CD4-positive, alpha-beta T cell (primary cell): ENCODE measurements at regions not wholly inside any gene's neighbourhood (a gene's known extent, or its start where the extent isn't known, plus 50 kb on each side); places are given as distances from the start of the nearest gene placed in this dataset.

Experiments
- ATAC-seq: fragments of 200-7000 bp; cut with Tn5 transposase; one replicate; pipeline ENCODE4 v1.10.0; 2022; ENCODE audit warnings: mild to moderate bottlenecking; ENCODE audit not compliant: poor library complexity
- CTCF ChIA-PET: fragments of 350-600 bp; sonication (Branson Sonifier 250); formaldehyde crosslinking; loops from one replicate; lab custom pipeline; 2021; ENCODE audit warnings: antibody characterized with exemption, inconsistent platforms; lab: Charles Lee
- POLR2A ChIA-PET: fragments of 350-600 bp; sonication (Branson Sonifier 250); formaldehyde crosslinking; loops from one replicate; lab custom pipeline; 2021; ENCODE audit warnings: antibody characterized with exemption, inconsistent platforms; lab: Charles Lee
- DNase-seq, 14 experiments: peaks; one replicate each; pipeline ENCODE4 v3.0.0-alpha.2; 2013 to 2020; ENCODE audit warnings: mixed read lengths in 2 of 14
- H3K27ac ChIP-seq, 2 donors: one replicate each; pipeline versions ENCODE4 v1.5.1 to v1.7.0; 2013; ENCODE audit warnings: low read length in 2 of 2, low read depth in 1 of 2, mild to moderate bottlenecking in 1 of 2
- H3K27me3 ChIP-seq, 2 experiments: 1 replicate in 1 of 2; 2 replicates in 1 of 2; pipeline versions ENCODE4 v1.6.1 to v1.7.0; 2013; ENCODE audit warnings: low read length in 2 of 2, control low read depth in 1 of 2, mild to moderate bottlenecking in 1 of 2, moderate library complexity in 1 of 2; ENCODE audit not compliant: insufficient read depth in 2 of 2, control insufficient read depth in 1 of 2
- H3K36me3 ChIP-seq: one replicate; pipeline ENCODE4 v1.6.1; 2013; ENCODE audit warnings: low read length, control low read depth; ENCODE audit not compliant: insufficient read depth
- H3K4me1 ChIP-seq: one replicate; pipeline ENCODE4 v1.6.1; 2013; ENCODE audit warnings: low read length, control low read depth; ENCODE audit not compliant: insufficient read depth
- H3K4me3 ChIP-seq: one replicate; pipeline ENCODE4 v1.5.1; 2013; ENCODE audit warnings: mild to moderate bottlenecking, low read length, moderate library complexity
- H3K9me3 ChIP-seq, 2 experiments: 1 replicate in 1 of 2; 2 replicates in 1 of 2; pipeline versions ENCODE4 v1.6.1 to v1.7.0; 2013; ENCODE audit warnings: low read length in 2 of 2, mild to moderate bottlenecking in 2 of 2, control low read depth in 1 of 2, moderate library complexity in 1 of 2; ENCODE audit not compliant: control insufficient read depth in 1 of 2, insufficient read depth in 1 of 2
- H3K27ac Mint-ChIP-seq: one replicate; pipeline ENCODE4 v1.8.0; 2020; ENCODE audit warnings: mixed read lengths
- H3K27me3 Mint-ChIP-seq: one replicate; pipeline ENCODE4 v1.8.0; 2021; ENCODE audit warnings: mixed read lengths
- H3K36me3 Mint-ChIP-seq: one replicate; pipeline ENCODE4 v1.8.0; 2021; ENCODE audit warnings: low read depth, mixed read lengths
- H3K4me1 Mint-ChIP-seq: one replicate; pipeline ENCODE4 v1.8.0; 2021; ENCODE audit warnings: low read depth, mixed read lengths
- H3K4me3 Mint-ChIP-seq: one replicate; pipeline ENCODE4 v1.8.0; 2020; ENCODE audit warnings: mild to moderate bottlenecking, mixed read lengths
- H3K9me3 Mint-ChIP-seq: one replicate; pipeline ENCODE4 v1.8.0; 2020; ENCODE audit warnings: mixed read lengths
- intact Hi-C, 2 experiments: fragments of 100-400 bp; cut with DNase I in 1 of 2; cut with micrococcal nuclease in 1 of 2; formaldehyde crosslinking; loops; one replicate each; pipeline versions ENCODE4 v1.15.1 to v1.9.0; 2023 to 2025; cut with DNase I, micrococcal nuclease
- TF ChIP-seq, protein P1 (sequence below): fragments of 200-600 bp; IDR thresholded peaks from one replicate; pipeline ENCODE4 v1.8.0; 2022; ENCODE audit warnings: antibody characterized with exemption, mild to moderate bottlenecking

DNA sequence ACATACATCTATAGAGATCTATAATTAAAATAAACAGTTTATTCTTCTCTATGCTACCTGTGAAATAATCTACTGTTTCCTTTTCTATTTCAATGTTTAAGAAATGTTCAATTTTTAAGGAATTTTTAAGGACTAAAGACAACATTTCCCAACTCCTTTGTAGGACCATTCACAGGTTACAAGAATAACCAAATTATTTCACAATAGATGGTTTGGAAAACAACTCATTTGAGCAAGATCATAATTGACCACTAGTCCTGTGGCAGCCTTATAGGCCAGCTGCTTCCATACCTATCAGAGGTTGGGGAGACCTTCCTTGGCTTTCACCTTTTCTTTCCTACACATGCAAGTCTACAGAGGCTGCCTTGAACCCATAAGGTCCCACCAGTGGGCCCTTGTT lies 193.7 kb downstream of the TTC39B start:
- Histone ChIP-seq H3K27ac (no peak overlapping the region), H3K36me3 (no peaks in the 10 kb centered on the region), H3K9me3 (no peaks in the 10 kb centered on the region), H3K27me3 (no peaks in the 10 kb centered on the region), H3K4me1 (no peaks in the 10 kb centered on the region), H3K4me3 (no peak overlapping the region)
- no peak overlapping the region for H3K4me3 Mint-ChIP-seq
- TF ChIP-seq, protein P1, sequence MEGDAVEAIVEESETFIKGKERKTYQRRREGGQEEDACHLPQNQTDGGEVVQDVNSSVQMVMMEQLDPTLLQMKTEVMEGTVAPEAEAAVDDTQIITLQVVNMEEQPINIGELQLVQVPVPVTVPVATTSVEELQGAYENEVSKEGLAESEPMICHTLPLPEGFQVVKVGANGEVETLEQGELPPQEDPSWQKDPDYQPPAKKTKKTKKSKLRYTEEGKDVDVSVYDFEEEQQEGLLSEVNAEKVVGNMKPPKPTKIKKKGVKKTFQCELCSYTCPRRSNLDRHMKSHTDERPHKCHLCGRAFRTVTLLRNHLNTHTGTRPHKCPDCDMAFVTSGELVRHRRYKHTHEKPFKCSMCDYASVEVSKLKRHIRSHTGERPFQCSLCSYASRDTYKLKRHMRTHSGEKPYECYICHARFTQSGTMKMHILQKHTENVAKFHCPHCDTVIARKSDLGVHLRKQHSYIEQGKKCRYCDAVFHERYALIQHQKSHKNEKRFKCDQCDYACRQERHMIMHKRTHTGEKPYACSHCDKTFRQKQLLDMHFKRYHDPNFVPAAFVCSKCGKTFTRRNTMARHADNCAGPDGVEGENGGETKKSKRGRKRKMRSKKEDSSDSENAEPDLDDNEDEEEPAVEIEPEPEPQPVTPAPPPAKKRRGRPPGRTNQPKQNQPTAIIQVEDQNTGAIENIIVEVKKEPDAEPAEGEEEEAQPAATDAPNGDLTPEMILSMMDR, result no peak
- H3K36me3 Mint-ChIP-seq, result no peaks in the 10 kb centered on the region
- H3K27me3 Mint-ChIP-seq, result peaks cover 5% of the 10 kb centered on the region
- DNase-seq (no peak), ATAC-seq (no peak)
- POLR2A ChIA-PET, result no interaction called here
- no peaks in the 10 kb centered on the region for H3K9me3 Mint-ChIP-seq
- H3K27ac Mint-ChIP-seq, result no peak overlapping the region
- CTCF ChIA-PET, result no interaction called here
- intact Hi-C loops, result no loop called here
- no peaks in the 10 kb centered on the region for H3K4me1 Mint-ChIP-seq

DNA sequence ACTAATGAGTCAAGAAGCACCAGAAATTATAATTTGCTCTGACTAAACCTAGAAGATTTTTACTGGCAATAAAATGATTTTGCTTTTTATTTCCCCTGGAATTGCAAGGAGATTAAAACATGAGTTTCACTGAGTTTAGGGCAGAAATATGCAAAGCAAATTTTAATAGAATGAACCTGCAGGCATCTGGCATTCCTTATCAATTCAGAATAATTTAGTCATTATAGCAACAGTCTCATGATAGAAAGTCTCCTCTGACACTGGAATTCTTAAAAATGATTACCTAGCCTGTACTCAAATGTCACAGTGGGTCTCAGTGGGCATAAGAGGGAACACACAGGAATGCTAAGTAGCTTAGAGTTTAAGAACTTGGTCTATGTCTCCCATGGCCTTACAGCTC lies 195.9 kb downstream of the TTC39B start:
- Mint-ChIP-seq H3K9me3 (no peaks in the 10 kb centered on the region), H3K27me3 (peaks cover 5% of the 10 kb centered on the region), H3K27ac (no peak overlapping the region), H3K36me3 (no peaks in the 10 kb centered on the region), H3K4me1 (no peaks in the 10 kb centered on the region), H3K4me3 (no peak overlapping the region)
- no peak overlapping the region for H3K27ac ChIP-seq
- no peak overlapping the region for H3K4me3 ChIP-seq
- intact Hi-C loops, result no loop called here
- no peaks in the 10 kb centered on the region for H3K9me3 ChIP-seq
- H3K36me3 ChIP-seq, result no peaks in the 10 kb centered on the region
- H3K4me1 ChIP-seq, result no peaks in the 10 kb centered on the region
- TF ChIP-seq, protein P1, result no peak
- ATAC-seq (no peak), DNase-seq (no peak)
- POLR2A ChIA-PET, result no interaction called here
- H3K27me3 ChIP-seq, result no peaks in the 10 kb centered on the region
- CTCF ChIA-PET, result interaction anchor here (1.1 kb wide), 1 partner anchor 24 kb away, joined by 3 read pairs; no protein-coding TSS in a partner anchor

DNA sequence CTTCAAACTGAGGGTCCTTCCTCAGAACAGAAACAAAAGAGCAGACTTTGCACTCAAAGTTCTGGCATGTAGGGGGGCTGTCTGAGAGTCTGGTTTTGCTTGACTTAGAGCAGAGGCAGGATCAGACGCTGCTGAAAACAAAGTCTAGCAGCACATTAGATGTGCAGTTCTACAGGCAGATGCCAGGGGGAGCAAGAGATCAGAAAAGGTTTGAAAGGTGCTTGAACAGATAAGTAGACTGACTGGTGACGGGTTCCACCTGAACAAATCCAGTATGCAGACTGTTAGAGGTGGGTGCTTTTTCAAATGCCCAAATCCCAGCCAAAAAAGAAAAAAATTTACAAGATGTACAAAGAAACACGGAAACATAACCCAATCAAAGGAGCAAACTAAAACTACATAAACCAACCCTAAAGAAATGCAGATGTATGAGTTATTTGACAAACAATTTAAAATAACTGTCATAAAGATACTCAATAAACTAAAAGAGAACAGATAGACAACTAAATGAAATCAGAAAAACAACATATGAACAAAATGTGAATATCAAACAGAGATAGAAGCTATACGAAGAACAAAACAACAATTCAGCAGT lies 194.7 kb upstream of the FREM1 start:
- Histone ChIP-seq H3K4me3 (no peak overlapping the region), H3K27ac (no peak overlapping the region), H3K9me3 (no peaks in the 10 kb centered on the region), H3K36me3 (no peaks in the 10 kb centered on the region), H3K27me3 (no peaks in the 10 kb centered on the region), H3K4me1 (no peaks in the 10 kb centered on the region)
- peaks cover 4% of the 10 kb centered on the region for H3K27me3 Mint-ChIP-seq
- intact Hi-C loops, result loop anchor here (1.0 to 10.0 kb wide), 4 partner anchors 30 to 502 kb away; no protein-coding TSS in a partner anchor
- H3K4me3 Mint-ChIP-seq, result no peak overlapping the region
- H3K27ac Mint-ChIP-seq, result no peak overlapping the region
- DNase-seq (peak in 12 of 14 experiments; percentile 3 to 67 (median 22)), ATAC-seq (peak; percentile 93)
- TF ChIP-seq, protein P1, result peak; percentile 89
- no peaks in the 10 kb centered on the region for H3K9me3 Mint-ChIP-seq
- ChIA-PET POLR2A (no interaction called here), CTCF (no interaction called here)
- no peaks in the 10 kb centered on the region for H3K4me1 Mint-ChIP-seq
- no peaks in the 10 kb centered on the region for H3K36me3 Mint-ChIP-seq
